Breast epithelium (tissue), 4 donors: ENCODE measurements at regions not wholly inside any gene's neighbourhood (a gene's known extent, or its start where the extent isn't known, plus 50 kb on each side); places are given as distances from the start of the nearest gene placed in this dataset.
A peak's percentile ranks its signal among the peaks of the same experiment; 100 is the strongest.

Experiments
- DNase-seq, 2 donors: peaks; one replicate each; pipeline ENCODE4 v3.0.0-alpha.2; 2019; ENCODE audit warnings: low spot score in 2 of 2
- H3K27ac ChIP-seq, 2 donors: fragments of 200-600 bp; sonication (generic) in 1 of 2; one replicate each; pipeline ENCODE4 v1.5.1; 2016 to 2019; ENCODE audit warnings: mild to moderate bottlenecking in 1 of 2
- H3K27me3 ChIP-seq, 2 donors: fragments of 200-600 bp; sonication (generic) in 1 of 2; one replicate each; pipeline versions ENCODE4 v1.5.1 to v1.6.0; 2017 to 2019; ENCODE audit warnings: control low read depth in 1 of 2, mild to moderate bottlenecking in 1 of 2
- H3K36me3 ChIP-seq: fragments of 200-600 bp; one replicate; pipeline ENCODE4 v1.5.1; 2019
- H3K4me1 ChIP-seq, 2 donors: fragments of 200-600 bp; sonication (generic); one replicate each; pipeline ENCODE4 v1.5.1; 2016 to 2019; ENCODE audit warnings: control low read depth in 1 of 2
- H3K4me3 ChIP-seq, 3 donors: fragments of 200-600 bp; sonication (generic); 1 replicate in 2 of 3; 2 replicates in 1 of 3; pipeline ENCODE4 v1.5.1; 2016 to 2019; ENCODE audit warnings: mild to moderate bottlenecking in 3 of 3, moderate library complexity in 2 of 3
- H3K9me3 ChIP-seq, 2 donors: fragments of 200-600 bp; sonication (generic) in 1 of 2; one replicate each; pipeline ENCODE4 v1.5.1; 2016 to 2019; ENCODE audit warnings: control low read depth in 1 of 2
- POLR2A ChIP-seq: fragments of 450-650 bp; IDR thresholded peaks from one replicate; pipeline ENCODE4 v1.6.1; 2016; ENCODE audit warnings: antibody characterized with exemption, mild to moderate bottlenecking, moderate library complexity
- POLR2AphosphoS5 ChIP-seq, 3 donors: sonication (generic); formaldehyde crosslinking; IDR thresholded peaks; one replicate each; pipeline ENCODE4 v1.6.1; 2017; ENCODE audit warnings: antibody characterized with exemption in 3 of 3
- intact Hi-C: fragments of 100-400 bp; cut with DNase I; formaldehyde crosslinking; loops from one replicate; pipeline ENCODE4 v1.15.1; 2023; ENCODE audit warnings: low total_unique reads
- TF ChIP-seq, protein P1 (sequence below), 3 donors: fragments of 450-650 bp; IDR thresholded peaks; one replicate each; pipeline ENCODE4 v1.5.1; 2016 to 2017; ENCODE audit warnings: antibody characterized with exemption in 3 of 3, mild to moderate bottlenecking in 3 of 3, moderate library complexity in 3 of 3

DNA sequence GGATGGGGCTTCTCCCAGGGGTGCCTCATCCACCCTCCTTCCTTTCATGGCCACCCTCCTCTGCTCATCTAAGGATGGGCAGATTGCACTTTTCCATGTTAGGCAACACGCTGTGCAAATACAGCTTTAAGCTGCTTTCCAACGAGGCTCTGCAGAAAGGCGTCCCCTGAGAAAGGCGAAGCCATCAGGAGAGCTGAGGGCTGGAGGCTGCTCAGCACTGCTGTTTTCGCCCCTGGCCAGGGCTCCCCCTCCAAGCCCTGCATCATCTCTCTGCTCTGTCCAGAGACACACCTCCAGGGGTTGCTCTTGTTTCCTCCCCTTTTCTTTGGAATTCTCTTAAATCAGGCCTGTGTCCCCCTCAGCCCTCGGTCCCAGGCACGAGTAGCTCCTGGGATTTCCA is 526.1 kb downstream of the CDH26 start:
- DNase-seq: no peak
- no peak for TF ChIP-seq POLR2AphosphoS5 (IDR thresholded peaks at IDR 0.05)
- TF ChIP-seq, protein P1, sequence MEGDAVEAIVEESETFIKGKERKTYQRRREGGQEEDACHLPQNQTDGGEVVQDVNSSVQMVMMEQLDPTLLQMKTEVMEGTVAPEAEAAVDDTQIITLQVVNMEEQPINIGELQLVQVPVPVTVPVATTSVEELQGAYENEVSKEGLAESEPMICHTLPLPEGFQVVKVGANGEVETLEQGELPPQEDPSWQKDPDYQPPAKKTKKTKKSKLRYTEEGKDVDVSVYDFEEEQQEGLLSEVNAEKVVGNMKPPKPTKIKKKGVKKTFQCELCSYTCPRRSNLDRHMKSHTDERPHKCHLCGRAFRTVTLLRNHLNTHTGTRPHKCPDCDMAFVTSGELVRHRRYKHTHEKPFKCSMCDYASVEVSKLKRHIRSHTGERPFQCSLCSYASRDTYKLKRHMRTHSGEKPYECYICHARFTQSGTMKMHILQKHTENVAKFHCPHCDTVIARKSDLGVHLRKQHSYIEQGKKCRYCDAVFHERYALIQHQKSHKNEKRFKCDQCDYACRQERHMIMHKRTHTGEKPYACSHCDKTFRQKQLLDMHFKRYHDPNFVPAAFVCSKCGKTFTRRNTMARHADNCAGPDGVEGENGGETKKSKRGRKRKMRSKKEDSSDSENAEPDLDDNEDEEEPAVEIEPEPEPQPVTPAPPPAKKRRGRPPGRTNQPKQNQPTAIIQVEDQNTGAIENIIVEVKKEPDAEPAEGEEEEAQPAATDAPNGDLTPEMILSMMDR (IDR thresholded peaks at IDR 0.05): no peak
- no peak for TF ChIP-seq POLR2A
- intact Hi-C loops: no loop called here

DNA sequence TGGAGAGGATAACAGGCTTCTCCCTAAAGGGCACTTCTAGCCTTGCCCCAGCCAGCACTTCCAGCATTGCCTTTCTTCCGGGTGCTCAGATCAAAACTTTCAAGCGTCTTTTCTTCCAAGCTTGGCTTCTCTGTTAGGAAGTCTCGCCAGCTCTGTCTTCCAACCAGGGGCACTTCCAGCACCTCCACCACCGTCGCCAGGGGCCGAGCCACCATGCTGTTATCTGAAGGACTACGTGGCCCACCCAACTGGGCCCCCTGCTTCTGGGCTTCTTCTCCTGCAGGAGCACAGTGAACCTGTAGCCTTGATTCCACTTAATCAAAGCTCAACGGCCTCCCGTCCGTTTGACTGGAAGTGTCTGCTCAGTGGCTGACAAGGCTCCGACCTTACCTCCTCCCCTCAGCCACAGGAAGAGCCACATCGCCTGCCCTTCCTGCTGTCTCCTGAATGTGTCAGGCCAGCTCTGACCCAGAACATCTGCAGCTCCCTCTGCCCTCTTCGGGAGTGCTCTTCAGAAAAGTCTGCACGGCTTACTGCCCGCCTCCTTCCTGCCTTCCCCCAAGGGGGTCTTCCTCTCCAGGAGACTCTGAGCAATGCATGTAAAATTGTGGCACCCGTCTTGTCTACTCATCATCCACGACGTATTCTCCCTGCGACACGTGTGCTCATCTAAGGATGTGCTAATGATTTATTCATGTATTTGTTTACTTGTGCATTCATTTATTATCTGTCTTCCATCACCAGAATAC is 527.0 kb downstream of the CDH26 start:
- no peaks in the 10 kb centered on the region for H3K4me1 ChIP-seq
- no peak overlapping the region for H3K4me3 ChIP-seq
- no peaks in the 10 kb centered on the region for H3K36me3 ChIP-seq
- H3K27ac ChIP-seq: no peak overlapping the region
- intact Hi-C loops: no loop called here
- H3K9me3 ChIP-seq: no peaks in the 10 kb centered on the region
- H3K27me3 ChIP-seq: no peaks in the 10 kb centered on the region
- TF ChIP-seq, protein P1 (IDR thresholded peaks at IDR 0.05): no peak
- no peak for TF ChIP-seq POLR2AphosphoS5 (IDR thresholded peaks at IDR 0.05)
- TF ChIP-seq POLR2A: no peak
- DNase-seq: no peak

More for the DNA sequence above, 526.1 kb downstream of the CDH26 start:
- Histone ChIP-seq H3K4me3 (no peak overlapping the region), H3K36me3 (no peaks in the 10 kb centered on the region), H3K9me3 (no peaks in the 10 kb centered on the region), H3K27ac (no peak overlapping the region), H3K4me1 (no peaks in the 10 kb centered on the region), H3K27me3 (no peaks in the 10 kb centered on the region)

DNA sequence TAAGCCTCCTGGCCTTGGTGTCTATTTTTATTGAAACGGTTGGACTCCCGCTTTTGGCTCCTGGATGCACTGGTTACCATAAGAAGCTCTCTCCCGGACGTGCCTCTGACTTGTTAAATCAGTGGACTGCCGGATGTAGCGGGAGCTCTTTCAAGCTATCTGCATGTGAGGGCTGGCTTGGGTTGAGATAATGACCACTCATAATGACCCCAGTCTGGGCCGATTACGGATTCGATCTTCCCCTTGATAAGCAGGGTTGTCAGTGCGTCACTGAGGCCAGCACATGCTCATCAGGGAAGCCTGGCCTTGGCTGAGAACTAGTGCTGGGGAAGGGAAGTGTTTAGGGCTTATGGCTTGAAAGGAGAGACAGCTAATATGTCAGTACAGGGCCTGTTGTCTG is 528.1 kb downstream of the CDH26 start:
- Histone ChIP-seq H3K9me3 (no peaks in the 10 kb centered on the region), H3K27me3 (no peaks in the 10 kb centered on the region), H3K36me3 (no peaks in the 10 kb centered on the region), H3K4me1 (no peaks in the 10 kb centered on the region), H3K4me3 (no peak overlapping the region), H3K27ac (no peak overlapping the region)
- no peak for DNase-seq
- TF ChIP-seq POLR2AphosphoS5 (IDR thresholded peaks at IDR 0.05): no peak
- TF ChIP-seq, protein P1 (IDR thresholded peaks at IDR 0.05): no peak
- no peak for TF ChIP-seq POLR2A
- intact Hi-C loops: no loop called here

DNA sequence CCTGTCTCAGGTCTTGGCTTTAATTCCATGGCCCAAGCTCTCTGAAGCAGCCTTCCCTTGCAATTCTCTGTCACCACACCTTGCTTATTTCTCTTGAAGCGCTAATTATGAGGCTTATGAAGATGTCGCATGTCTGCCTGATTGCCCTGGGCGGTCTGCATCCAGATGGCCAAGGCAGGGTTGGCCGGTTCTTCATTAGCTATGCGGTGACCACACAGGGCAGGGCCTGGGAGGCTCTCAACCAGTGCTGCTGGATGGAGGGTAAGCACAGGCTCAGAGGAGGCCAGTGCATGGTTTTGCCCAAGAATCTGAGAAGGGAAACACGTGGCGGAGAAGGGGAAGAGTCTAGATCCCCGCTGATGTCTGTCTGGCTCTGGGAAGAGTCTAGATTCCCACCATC is 528.7 kb downstream of the CDH26 start:
- TF ChIP-seq, protein P1 (IDR thresholded peaks at IDR 0.05): no peak
- TF ChIP-seq POLR2AphosphoS5 (IDR thresholded peaks at IDR 0.05) (no peak), POLR2A (no peak)
- no peak for DNase-seq
- H3K36me3 ChIP-seq: no peaks in the 10 kb centered on the region
- H3K9me3 ChIP-seq: no peaks in the 10 kb centered on the region
- H3K27ac ChIP-seq: no peak overlapping the region
- H3K4me1 ChIP-seq: no peaks in the 10 kb centered on the region
- H3K27me3 ChIP-seq: no peaks in the 10 kb centered on the region
- no peak overlapping the region for H3K4me3 ChIP-seq
- intact Hi-C loops: no loop called here

DNA sequence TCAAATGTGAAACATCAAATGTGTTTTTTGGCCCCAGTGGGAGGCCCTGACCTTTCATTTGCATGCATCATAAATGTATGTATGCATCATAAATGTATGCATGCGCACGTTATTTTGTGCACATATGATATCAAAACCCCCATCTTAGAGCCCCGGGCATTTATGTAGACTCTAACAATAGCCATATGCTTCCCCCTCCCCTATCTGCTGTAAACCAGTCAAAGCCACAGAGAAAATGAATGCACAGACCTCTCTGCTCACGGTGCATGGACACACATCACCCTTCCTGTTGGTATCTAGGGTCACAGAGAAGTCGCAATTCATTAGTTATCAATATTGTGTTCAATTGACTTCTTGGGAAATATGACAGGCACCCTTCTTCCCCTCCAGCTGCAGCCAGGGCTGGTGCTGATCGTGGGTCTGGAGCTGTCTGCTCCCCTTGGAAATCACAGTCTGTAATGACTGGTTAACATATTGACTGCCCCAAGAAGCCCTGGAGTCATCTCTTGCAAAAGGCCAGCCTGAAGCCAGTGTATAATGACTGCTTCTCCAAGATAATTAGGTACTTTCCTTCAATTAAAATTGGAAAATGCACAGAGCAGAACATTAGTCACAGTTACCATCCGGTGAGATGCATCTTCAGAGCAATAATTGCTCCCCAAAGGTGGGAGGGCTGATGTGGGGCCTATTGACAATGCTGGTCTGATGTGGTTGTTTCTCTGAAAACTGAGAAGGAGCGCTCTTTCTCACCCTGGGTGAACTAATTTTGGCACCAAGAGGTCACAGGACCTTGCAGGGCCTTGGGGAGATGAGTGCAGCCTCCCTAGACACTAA is 532.2 kb downstream of the CDH26 start:
- Histone ChIP-seq H3K9me3 (no peaks in the 10 kb centered on the region), H3K27ac (peak overlapping the region in 1 of 2 donors; percentile 15), H3K36me3 (no peaks in the 10 kb centered on the region), H3K4me1 (no peaks in the 10 kb centered on the region), H3K27me3 (no peaks in the 10 kb centered on the region), H3K4me3 (no peak overlapping the region)
- no peak for TF ChIP-seq POLR2A
- no peak for TF ChIP-seq POLR2AphosphoS5 (IDR thresholded peaks at IDR 0.05)
- TF ChIP-seq, protein P1 (IDR thresholded peaks at IDR 0.05): no peak
- DNase-seq: no peak
- intact Hi-C loops: no loop called here
